RWPE1 (cell line): ENCODE measurements at regions not wholly inside any gene's neighbourhood (a gene's known extent, or its start where the extent isn't known, plus 50 kb on each side); places are given as distances from the start of the nearest gene placed in this dataset.
"Not testable (repeated sequence)": the region's sequence is repeated elsewhere in the genome, so short reads cannot be mapped to it uniquely, and the experiment has no call there.

Experiments used
- CTCF ChIA-PET: fragments of 350-600 bp; sonication (Branson Sonifier 250); formaldehyde crosslinking; extraction: SDS; loops from one replicate; lab custom pipeline; 2021; lab: Yijun Ruan, JAX
- POLR2A ChIA-PET: fragments of 400-600 bp; formaldehyde crosslinking; extraction: SDS; loops from one replicate; lab custom pipeline; 2020; ENCODE audit warnings: antibody characterized with exemption; ENCODE audit not compliant: low non-redundant PET; lab: Yijun Ruan, JAX
- DNase-seq: peaks from one replicate; pipeline ENCODE4 v3.0.0; 2012; ENCODE audit warnings: low spot score
- H3K27ac ChIP-seq: fragments of 450-650 bp; 2 replicates; pipeline ENCODE4 v1.5.1; 2017
- TF ChIP-seq, protein P1 (sequence below): fragments of 450-650 bp; conservative IDR thresholded peaks from 2 replicates; pipeline ENCODE4 v1.5.1; 2017; ENCODE audit warnings: low read depth, mild to moderate bottlenecking

DNA sequence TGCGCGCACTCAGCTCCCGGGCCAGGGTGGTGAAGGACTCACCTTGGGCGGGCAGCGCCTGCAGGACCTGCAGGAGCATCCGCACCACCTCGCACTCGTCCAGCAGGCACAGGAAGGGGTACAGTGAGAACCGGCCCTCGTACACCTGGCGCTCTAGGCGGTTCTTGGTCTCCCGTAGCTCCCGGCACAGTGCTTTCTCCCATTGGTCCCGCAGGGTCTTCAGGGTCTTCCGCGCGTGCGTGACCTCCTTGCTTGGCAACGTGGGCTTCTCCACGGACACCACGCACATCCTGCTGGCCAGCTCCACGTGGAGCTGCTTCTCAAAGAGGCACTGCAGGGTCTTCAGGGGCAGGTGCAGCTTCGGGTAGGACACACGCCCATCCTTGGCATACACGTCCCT is 74.1 kb upstream of the MED13 start:
- TF ChIP-seq, protein P1, sequence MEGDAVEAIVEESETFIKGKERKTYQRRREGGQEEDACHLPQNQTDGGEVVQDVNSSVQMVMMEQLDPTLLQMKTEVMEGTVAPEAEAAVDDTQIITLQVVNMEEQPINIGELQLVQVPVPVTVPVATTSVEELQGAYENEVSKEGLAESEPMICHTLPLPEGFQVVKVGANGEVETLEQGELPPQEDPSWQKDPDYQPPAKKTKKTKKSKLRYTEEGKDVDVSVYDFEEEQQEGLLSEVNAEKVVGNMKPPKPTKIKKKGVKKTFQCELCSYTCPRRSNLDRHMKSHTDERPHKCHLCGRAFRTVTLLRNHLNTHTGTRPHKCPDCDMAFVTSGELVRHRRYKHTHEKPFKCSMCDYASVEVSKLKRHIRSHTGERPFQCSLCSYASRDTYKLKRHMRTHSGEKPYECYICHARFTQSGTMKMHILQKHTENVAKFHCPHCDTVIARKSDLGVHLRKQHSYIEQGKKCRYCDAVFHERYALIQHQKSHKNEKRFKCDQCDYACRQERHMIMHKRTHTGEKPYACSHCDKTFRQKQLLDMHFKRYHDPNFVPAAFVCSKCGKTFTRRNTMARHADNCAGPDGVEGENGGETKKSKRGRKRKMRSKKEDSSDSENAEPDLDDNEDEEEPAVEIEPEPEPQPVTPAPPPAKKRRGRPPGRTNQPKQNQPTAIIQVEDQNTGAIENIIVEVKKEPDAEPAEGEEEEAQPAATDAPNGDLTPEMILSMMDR = no peak
- ChIA-PET CTCF (no interaction called here), POLR2A (no interaction called here)
- no peak overlapping the region for H3K27ac ChIP-seq
- DNase-seq = no peak

DNA sequence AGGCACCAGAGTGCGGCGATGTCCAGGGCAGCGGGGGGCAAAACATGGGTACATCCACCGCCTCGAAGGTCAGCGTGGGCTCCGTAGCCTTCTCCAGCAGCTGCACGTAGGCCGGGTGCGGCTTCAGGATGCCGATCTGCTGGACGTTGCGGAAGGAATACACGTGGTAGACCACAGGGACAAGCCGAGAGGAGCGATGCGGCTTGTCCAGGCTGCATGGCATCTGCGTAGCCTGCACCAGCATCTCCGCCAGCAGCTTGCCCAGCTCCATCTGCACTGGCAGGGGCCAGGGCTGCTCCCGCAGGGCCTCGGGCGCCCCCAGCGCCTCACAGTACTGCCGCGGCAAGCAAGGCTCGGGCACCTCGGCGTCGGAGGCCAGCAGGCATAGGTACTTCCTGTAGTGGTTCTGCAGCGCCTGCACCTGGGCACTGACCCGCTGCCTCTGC is 73.6 kb upstream of the MED13 start:
- H3K27ac ChIP-seq, DNase-seq, POLR2A ChIA-PET: not testable (repeated sequence)
- CTCF ChIA-PET = interaction anchor here (0.6 kb wide), 2 partner anchors 67 to 1470 kb away, joined by 3 to 4 read pairs; no protein-coding TSS in a partner anchor

DNA sequence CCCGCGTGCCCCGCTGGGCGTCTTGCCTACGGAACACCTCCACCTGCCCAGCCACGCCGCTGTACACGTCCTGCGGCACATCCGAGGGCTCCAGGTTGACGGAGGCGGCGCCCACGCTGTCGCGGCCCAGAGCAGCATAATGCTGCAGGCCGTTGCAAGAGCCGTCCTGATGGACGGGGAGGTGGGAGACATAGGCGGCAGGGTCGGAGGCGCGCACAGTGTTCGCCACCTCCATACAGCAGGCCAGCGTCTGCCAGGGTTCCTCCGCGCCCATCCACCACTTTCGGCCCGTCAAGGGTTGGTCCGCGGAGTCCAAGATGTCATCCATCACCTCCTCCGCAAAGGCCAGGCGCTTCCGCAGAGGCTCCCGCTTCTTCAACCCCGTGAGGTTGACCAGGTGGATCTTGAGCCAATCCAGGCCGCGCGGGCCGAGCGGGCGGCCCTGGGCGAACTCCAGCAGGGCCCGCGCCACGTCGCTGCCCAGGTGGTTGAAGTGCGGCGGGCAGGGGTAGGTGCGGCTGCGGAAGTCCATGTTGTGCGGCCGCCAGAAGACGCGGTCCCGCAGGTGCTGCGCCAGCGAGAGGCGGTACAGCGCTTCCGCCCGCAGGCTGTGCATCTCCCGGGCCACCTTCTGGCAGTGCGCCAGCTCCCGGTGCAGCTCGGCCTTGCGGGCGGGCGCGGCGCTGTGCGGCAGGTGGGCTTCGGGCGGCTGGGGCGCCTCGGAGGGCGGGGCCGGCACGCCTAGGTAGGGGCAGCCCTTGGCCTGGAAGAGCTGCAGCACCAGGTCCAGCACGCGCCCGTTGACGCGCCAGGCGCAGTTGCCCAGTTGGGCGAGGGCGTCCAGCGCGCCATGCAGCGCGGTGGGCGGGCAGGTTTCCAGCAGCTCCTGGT is 72.9 kb upstream of the MED13 start:
- not testable (repeated sequence) for DNase-seq
- CTCF ChIA-PET = interaction anchor here (0.6 kb wide), 2 partner anchors 66 to 1469 kb away, joined by 3 to 4 read pairs; no protein-coding TSS in a partner anchor

DNA sequence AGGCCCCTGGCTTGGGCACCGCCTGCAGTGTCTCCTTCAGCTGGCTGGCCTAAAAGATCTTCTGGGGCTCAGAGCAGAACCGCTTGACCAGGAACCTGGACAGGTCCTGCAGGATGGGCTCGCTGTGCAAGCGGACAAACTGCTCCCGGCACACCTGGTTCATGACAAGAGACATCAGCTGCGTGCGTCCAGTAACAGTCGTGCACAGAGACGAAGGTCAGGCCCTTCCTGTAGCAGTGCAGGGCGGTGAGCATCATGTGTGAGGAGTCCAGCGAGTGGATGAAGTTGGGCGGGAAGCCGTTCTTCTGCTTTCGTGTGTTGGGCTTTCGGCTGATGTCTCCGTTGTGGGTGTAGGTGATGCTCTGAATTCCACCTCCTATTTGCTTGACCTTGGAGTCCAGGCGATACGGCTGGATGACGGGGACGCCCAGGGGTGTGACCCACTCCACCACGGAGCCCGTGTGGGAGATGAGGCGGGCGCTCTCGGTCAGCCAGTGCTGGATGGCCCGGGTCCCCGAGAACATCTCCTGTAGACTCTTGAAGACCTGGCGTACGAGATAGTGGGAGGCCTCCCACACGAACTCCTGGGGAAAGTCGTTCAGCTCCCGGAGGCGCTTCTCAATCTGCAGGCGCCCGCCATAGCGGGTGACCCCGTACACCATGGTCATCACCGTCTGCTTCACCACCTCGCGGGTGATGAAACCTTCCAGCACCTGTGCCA is 72.1 kb upstream of the MED13 start:
- H3K27ac ChIP-seq, POLR2A ChIA-PET, DNase-seq, CTCF ChIA-PET: not testable (repeated sequence)

More for the DNA sequence above, 72.9 kb upstream of the MED13 start:
- H3K27ac ChIP-seq, POLR2A ChIA-PET: not testable (repeated sequence)

DNA sequence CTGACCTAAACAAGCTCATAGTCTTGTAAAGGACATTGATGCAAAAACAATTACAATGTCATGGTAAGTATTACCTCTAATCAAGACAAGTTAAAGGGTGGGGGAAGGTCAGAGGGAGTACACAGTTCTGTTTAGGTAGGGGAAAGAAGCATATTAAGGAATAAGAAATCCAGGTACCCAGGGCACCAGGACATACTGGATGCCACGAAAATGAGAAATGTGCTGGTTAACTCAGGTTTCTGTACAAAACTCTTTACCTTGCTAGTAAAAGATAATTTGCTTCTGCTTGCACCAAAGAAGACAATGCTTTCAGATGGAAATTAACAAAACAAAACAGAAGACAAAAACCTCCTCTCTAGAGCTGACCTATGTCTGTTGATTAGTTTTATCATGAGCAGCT is 70.7 kb upstream of the MED13 start:
- no peak overlapping the region for H3K27ac ChIP-seq
- DNase-seq = no peak
- ChIA-PET CTCF (interaction anchor here (0.7 kb wide), 1 partner anchor 35 kb away, joined by 5 read pairs; no protein-coding TSS in a partner anchor), POLR2A (no interaction called here)
- TF ChIP-seq, protein P1 = no peak

DNA sequence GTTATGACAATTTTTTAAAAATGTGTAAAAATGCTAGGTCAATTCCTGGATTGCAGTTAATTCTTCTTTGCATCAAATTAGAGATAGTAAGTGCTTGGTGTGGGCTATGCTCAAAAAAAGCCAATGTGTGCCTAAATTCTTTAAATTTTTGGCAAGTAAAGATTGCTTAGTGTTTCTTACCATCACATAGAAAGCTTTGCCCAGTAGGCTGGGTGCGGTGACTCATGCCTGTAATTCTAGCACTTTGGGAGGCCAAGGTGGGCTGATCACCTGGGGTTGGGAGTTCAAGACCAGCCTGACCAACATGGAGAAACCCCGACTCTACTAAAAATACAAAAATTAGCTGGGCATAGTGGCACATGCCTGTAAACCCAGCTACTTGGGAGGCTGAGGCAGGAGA is 70.0 kb upstream of the MED13 start:
- DNase-seq, H3K27ac ChIP-seq, CTCF ChIA-PET, POLR2A ChIA-PET: not testable (repeated sequence)

DNA sequence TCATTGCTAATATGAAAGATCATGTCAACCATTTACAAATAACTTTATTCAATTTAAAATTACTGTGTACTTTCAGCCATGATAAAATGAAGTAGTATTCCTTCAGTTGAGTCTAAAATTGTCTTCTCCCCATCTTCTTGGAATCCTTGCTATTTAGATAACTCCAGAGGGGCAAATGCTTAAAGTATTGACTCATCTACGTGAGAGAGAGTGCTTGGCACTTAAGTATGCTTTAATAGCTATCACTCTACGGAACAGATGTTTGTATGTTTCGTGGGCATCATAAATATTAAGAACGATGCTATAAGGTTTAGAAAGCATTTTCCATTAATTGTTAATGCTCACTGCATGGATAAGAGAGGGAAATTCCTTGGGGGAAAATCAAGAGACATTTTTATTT is 69.3 kb upstream of the MED13 start:
- ChIA-PET POLR2A (no interaction called here), CTCF (no interaction called here)
- TF ChIP-seq, protein P1 = no peak
- no peak overlapping the region for H3K27ac ChIP-seq
- no peak for DNase-seq

DNA sequence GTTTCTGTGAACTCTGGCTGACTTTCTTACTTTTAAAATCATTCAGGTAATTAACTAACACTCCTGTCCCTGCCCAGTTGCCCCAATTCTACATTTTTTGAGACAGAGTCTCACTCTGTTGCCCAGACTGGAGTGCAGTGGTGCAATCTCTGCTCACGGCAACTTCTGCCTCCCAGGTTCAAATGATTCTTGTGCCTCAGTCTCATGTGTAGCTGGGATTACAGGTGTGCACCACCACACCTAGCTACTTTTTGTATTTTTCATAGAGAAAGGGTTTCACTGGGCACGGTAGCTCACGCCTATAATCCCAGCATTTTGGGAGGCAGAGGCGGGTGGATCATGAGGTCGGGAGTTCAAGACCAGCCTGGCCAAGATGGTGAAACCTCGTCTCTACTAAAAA is 66.2 kb upstream of the MED13 start:
- POLR2A ChIA-PET, H3K27ac ChIP-seq, DNase-seq: not testable (repeated sequence)
- CTCF ChIA-PET = interaction anchor here (0.6 to 0.7 kb wide), 2 partner anchors 13 to 178 kb away, joined by 3 to 4 read pairs; no protein-coding TSS in a partner anchor

DNA sequence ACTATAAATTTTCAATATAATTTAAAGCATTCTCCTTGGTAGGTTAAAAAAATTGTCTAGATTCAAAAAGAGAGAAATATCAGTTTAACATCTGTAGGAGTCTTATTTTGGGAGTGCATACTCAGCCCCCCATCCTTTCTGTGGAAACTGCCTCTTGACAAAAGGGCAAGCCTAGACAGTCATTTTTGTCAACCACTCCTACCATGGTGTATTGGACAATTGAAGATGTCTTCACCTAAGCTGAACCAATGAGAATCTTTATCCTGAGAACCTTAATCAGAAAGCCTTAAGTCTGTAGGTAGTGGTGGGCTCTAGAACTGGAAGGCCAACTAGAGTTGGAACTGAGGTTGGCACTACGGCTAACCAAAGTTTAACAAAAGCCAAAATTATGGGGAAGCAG is 65.7 kb upstream of the MED13 start:
- TF ChIP-seq, protein P1 = no peak
- no peak for DNase-seq
- ChIA-PET POLR2A (no interaction called here), CTCF (interaction anchor here (0.6 to 0.7 kb wide), 3 partner anchors 12 to 179 kb away, joined by 3 to 4 read pairs (median 3); no protein-coding TSS in a partner anchor)
- H3K27ac ChIP-seq = no peak overlapping the region
